Heart right ventricle (tissue), 16 donors: ENCODE measurements at regions not wholly inside any gene's neighbourhood (a gene's known extent, or its start where the extent isn't known, plus 50 kb on each side); places are given as distances from the start of the nearest gene placed in this dataset.

ENCODE experiments used
- ATAC-seq, 8 donors: fragments of 200-7000 bp; cut with Tn5 transposase; one replicate each; pipeline ENCODE4 v1.9.1; 2020; ENCODE audit warnings: mild to moderate bottlenecking in 8 of 8, moderate library complexity in 8 of 8, moderate number of reproducible peaks in 1 of 8
- DNase-seq, 2 donors: peaks; one replicate each; pipeline ENCODE4 v3.0.0-alpha.2; 2020
- H3K27ac ChIP-seq, 10 donors: fragments of 200-600 bp; sonication (generic) in 2 of 10; one replicate each; pipeline versions ENCODE4 v1.5.0 to v1.8.0; 2020 to 2022; ENCODE audit warnings: mild to moderate bottlenecking in 3 of 10
- H3K27me3 ChIP-seq, 7 donors: fragments of 200-600 bp; one replicate each; pipeline ENCODE4 v1.8.0; 2021 to 2022; ENCODE audit warnings: mild to moderate bottlenecking in 2 of 7
- H3K36me3 ChIP-seq, 9 donors: fragments of 200-600 bp; sonication (generic) in 1 of 9; one replicate each; pipeline versions ENCODE4 v1.5.0 to v1.8.0; 2020 to 2022; ENCODE audit warnings: mild to moderate bottlenecking in 2 of 9
- H3K4me1 ChIP-seq, 9 donors: fragments of 200-600 bp; sonication (generic) in 1 of 9; one replicate each; pipeline versions ENCODE4 v1.5.0 to v1.8.0; 2020 to 2022; ENCODE audit warnings: mild to moderate bottlenecking in 4 of 9
- H3K4me3 ChIP-seq, 10 donors: fragments of 200-600 bp; sonication (generic) in 2 of 10; one replicate each; pipeline versions ENCODE4 v1.5.0 to v1.8.0; 2020 to 2022; ENCODE audit warnings: mild to moderate bottlenecking in 7 of 10, moderate library complexity in 2 of 10
- H3K9me3 ChIP-seq, 11 donors: fragments of 200-600 bp in 10 of 11; sonication (generic) in 2 of 11; one replicate each; pipeline versions ENCODE4 v1.5.0 to v1.8.0; 2013 to 2022; ENCODE audit warnings: mild to moderate bottlenecking in 2 of 11, control low read depth in 1 of 11, moderate library complexity in 1 of 11
- WGBS, 2 donors: extraction: QIAGEN DNeasy Blood & Tissue Kit; methylation state at CpG; one replicate each; pipeline ENCODE4 v1.1.7; 2013; ENCODE audit warnings: inconsistent platforms in 1 of 2; 5-methylcytosine and 5-hydroxymethylcytosine counted together
- intact Hi-C, 10 donors: fragments of 100-400 bp; cut with DNase I; formaldehyde crosslinking; loops; one replicate each; pipeline versions ENCODE4 v1.11.1 to v1.14.2; 2022
- TF ChIP-seq, protein P1 (sequence below), 9 donors: fragments of 200-600 bp; sonication (generic) in 2 of 9; IDR thresholded peaks; one replicate each; pipeline versions ENCODE4 v1.5.0 to v1.8.0; 2021 to 2022; ENCODE audit warnings: antibody characterized with exemption in 9 of 9, mild to moderate bottlenecking in 5 of 9, moderate library complexity in 1 of 9
- donor health status: Arrhythmogenic right ventricular cardiomyopathy.
- donor health status: ischemic (EF 13 %, LVEDD 7.1; RV severe dilation, severe dysfunction).
- donor health status: healthy with polysubstance abuse.
- donor health status: DM: no; HTN: yes; CAD: no.
- donor health status: DM: no; HTN: no; CAD: no.
- donor health status: ischemic (EF 25% LVEDD 6.9; RV normal size, moderate dysfunction).
- donor health status: ischemic (EF 25% LVEDD 5.7; RV mildly dilated, moderate dysfunction).
- donor health status: healthy.
- donor health status: DM: yes; HTN: yes; CAD: no.
- donor health status: Ischemic cardiomyopathy.
- donor health status: ischemic (EF 35%, LVEDD 5.7; RV mildly dilated, moderate dysfunction).
- donor health status: nonischemic (EF 11% LVEDD 7.7; RV severe dilation, severe dysfunction).
- donor health status: DM: yes; HTN: yes; CAD: no.
- donor health status: PGD.
- donor health status: ischemic (EF 29% LVEDD 5.4; RV normal size, mild dysfunction).
- donor health status: nonischemic (EF 23%, LVEDD 6.1; RV moderate dilation, normal function).

DNA sequence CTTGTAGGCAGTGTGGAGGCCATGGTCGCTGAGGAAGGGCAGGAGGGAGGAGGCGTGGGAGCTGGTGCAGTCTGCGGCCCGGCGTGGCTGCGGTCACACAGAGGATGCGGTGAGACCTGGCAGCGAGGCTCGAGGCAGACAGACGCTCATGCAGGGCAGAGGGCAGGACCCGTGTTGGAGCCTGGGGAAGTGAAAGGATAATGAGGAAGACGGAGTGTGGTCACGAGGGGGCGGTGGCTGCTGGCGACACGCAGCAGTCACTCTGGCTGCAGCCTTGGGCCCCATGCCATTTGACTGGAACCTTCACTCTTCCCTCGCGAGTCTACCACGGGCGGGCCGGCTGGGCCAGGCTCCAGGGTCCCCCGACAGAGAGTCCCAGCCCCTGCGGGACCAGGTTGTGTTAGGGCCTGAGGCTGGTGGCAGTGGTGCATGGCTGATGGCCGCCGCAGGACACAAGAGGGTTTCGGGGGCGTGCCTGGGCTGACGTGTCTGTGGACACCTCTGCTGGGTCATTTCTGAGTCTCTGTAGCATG is 68.8 kb upstream of the HGFAC start:
- intact Hi-C loops, result no loop called here
- Histone ChIP-seq H3K27me3 (no peaks in the 10 kb centered on the region), H3K27ac (peak overlapping the region in 1 of 10 donors; percentile 75), H3K36me3 (peaks cover 0 to 3% (median 0%) of the 10 kb centered on the region in 9 donors), H3K4me1 (peaks cover 5 to 53% (median 41%) of the 10 kb centered on the region in 9 donors), H3K4me3 (no peak overlapping the region), H3K9me3 (no peaks in the 10 kb centered on the region)
- 63 to 78% methylated on average over 28 of the region's 28 CpGs for WGBS, 2 donors
- DNase-seq (peak; percentile 51 to 60), ATAC-seq (peak in 7 of 8 donors; percentile 19 to 70 (median 40))
- TF ChIP-seq, protein P1, sequence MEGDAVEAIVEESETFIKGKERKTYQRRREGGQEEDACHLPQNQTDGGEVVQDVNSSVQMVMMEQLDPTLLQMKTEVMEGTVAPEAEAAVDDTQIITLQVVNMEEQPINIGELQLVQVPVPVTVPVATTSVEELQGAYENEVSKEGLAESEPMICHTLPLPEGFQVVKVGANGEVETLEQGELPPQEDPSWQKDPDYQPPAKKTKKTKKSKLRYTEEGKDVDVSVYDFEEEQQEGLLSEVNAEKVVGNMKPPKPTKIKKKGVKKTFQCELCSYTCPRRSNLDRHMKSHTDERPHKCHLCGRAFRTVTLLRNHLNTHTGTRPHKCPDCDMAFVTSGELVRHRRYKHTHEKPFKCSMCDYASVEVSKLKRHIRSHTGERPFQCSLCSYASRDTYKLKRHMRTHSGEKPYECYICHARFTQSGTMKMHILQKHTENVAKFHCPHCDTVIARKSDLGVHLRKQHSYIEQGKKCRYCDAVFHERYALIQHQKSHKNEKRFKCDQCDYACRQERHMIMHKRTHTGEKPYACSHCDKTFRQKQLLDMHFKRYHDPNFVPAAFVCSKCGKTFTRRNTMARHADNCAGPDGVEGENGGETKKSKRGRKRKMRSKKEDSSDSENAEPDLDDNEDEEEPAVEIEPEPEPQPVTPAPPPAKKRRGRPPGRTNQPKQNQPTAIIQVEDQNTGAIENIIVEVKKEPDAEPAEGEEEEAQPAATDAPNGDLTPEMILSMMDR (IDR thresholded peaks at IDR 0.05), result no peak

DNA sequence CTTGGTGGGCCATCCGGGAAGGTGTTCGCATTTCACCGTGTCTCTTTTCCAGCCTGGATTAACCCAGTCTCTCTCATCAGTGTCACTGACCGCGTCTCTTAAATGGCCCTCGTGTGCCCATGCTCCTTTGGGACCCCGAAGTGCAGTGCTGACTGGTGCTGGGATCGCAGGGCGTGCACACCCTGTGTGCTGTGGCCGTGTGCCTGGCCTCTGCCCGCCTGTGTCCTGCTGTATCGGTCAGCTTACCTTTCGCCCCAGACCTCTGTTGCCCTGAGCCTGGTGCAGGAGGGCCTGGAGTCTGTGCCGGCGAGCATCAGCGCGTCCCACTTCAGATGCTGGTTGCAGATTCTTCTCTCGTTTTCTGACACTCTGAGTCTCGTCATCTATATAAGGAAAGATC is 68.3 kb upstream of the HGFAC start:
- ATAC-seq (no peak), DNase-seq (no peak)
- Histone ChIP-seq H3K36me3 (peaks cover 0 to 3% (median 0%) of the 10 kb centered on the region in 9 donors), H3K27ac (peak overlapping the region in 1 of 10 donors; percentile 75), H3K27me3 (no peaks in the 10 kb centered on the region), H3K4me3 (no peak overlapping the region), H3K9me3 (no peaks in the 10 kb centered on the region), H3K4me1 (peaks cover 5 to 53% (median 41%) of the 10 kb centered on the region in 9 donors)
- TF ChIP-seq, protein P1 (IDR thresholded peaks at IDR 0.05), result no peak
- intact Hi-C loops, result no loop called here
- 95 to 97% methylated on average over 19 of the region's 19 CpGs for WGBS, 2 donors

DNA sequence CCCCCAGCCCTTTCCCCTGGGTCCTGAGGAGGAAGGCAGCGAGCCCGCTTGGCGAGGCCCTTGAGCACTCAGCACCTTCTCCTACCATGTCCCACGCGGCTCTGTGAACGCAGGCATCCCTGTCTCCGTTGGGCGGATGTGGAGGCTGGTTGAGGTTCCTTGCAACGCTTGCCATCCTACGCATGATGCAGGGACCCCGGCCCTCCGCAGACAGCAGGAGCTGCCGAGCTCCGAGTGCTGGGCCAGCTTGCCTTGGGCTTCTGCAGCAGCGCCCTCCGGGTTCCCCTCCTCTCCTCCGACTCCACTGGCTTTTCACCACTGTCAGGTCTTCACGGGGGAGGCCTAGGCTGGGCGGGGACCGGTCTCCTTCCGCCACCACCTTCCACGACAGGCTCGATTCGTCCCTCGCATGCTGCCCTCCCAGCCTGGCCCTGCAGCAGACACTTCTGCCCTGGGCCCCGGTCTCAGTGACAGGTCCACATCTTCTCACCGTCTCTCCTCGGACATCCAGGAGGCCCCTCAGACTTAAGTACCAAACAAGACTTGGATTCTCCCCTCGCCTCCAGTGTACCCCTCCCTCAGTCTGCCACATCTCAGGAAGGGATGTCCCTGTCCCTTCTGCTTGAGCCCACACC is 67.6 kb upstream of the HGFAC start:
- H3K4me1 ChIP-seq, result peaks cover under 1 to 48% (median 36%) of the 10 kb centered on the region in 9 donors
- DNase-seq, result no peak
- H3K9me3 ChIP-seq, result peaks cover 0 to 1% (median 0%) of the 10 kb centered on the region in 11 donors
- TF ChIP-seq, protein P1 (IDR thresholded peaks at IDR 0.05), result no peak
- H3K27ac ChIP-seq, result no peak overlapping the region
- ATAC-seq, result no peak
- H3K4me3 ChIP-seq, result no peak overlapping the region
- WGBS, 2 donors, result 97 to 98% methylated on average over 29 of the region's 29 CpGs
- no peaks in the 10 kb centered on the region for H3K27me3 ChIP-seq
- H3K36me3 ChIP-seq, result peaks cover 0 to 3% (median 0%) of the 10 kb centered on the region in 9 donors
- intact Hi-C loops, result no loop called here

DNA sequence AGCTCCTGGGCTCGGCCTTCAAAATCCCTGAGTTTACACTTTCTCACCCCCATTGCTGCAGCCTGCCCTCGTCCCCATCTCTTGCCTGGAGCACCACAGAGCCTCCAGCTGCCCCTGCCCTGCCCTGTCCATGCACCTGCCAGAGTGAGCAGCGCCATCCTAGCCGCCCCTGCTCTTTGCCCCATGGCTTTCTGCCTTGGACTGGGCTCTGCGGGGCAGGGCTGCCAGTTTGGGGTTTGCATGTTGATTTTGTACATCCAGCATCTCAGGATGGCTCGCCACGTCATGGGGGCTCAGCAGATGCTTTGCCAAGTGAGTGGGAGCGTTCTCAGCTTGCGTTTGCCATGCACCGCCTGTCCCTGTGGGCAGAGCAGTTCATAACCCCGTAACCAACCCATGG is 67.1 kb upstream of the HGFAC start:
- peaks cover 0 to 43% (median 30%) of the 10 kb centered on the region in 9 donors for H3K4me1 ChIP-seq
- DNase-seq, result no peak
- intact Hi-C loops, result no loop called here
- 95 to 97% methylated on average over 11 of the region's 11 CpGs for WGBS, 2 donors
- peaks cover 0 to 3% (median 0%) of the 10 kb centered on the region in 9 donors for H3K36me3 ChIP-seq
- TF ChIP-seq, protein P1 (IDR thresholded peaks at IDR 0.05), result no peak
- H3K27ac ChIP-seq, result no peak overlapping the region
- no peak overlapping the region for H3K4me3 ChIP-seq
- peaks cover 0 to 6% (median 0%) of the 10 kb centered on the region in 11 donors for H3K9me3 ChIP-seq
- ATAC-seq, result no peak
- no peaks in the 10 kb centered on the region for H3K27me3 ChIP-seq
